H1 (cell line): ENCODE measurements at regions not wholly inside any gene's neighbourhood (a gene's known extent, or its start where the extent isn't known, plus 50 kb on each side); places are given as distances from the start of the nearest gene placed in this dataset.

Source experiments
- BRCA1 ChIP-seq: IDR thresholded peaks from 2 replicates; pipeline ENCODE4 v1.6.1; 2012; ENCODE audit warnings: low read depth, low read length, improper control_type of control experiment
- EGR1 ChIP-seq: IDR thresholded peaks from 2 replicates; pipeline ENCODE4 v1.6.1; 2011; ENCODE audit warnings: low read depth, low read length, borderline replicate concordance
- JUND ChIP-seq: IDR thresholded peaks from 2 replicates; pipeline ENCODE4 v1.6.1; 2011; ENCODE audit warnings: mild to moderate bottlenecking, improper control_type of control experiment, low read length
- PHF8 ChIP-seq: fragments of 200-600 bp; sonication (generic); conservative IDR thresholded peaks from 2 replicates; pipeline ENCODE4 v1.7.1; 2012; ENCODE audit warnings: low read depth, mild to moderate bottlenecking, inconsistent platforms, low read length, moderate library complexity
- TAF1 ChIP-seq: IDR thresholded peaks from 2 replicates; pipeline ENCODE4 v1.6.1; 2011; ENCODE audit warnings: mild to moderate bottlenecking, low read depth, low read length

- no peak for TF ChIP-seq JUND
- TF ChIP-seq BRCA1, result no peak
- no peak for TF ChIP-seq TAF1
- TF ChIP-seq PHF8, result no peak
- TF ChIP-seq EGR1, result no peak
Observed at GRCh38 chr21:28144089-28144488, 848.6 kb downstream of the LTN1 start (continued).
